Neural cell (in vitro differentiated cells): ENCODE measurements at regions not wholly inside any gene's neighbourhood (a gene's known extent, or its start where the extent isn't known, plus 50 kb on each side); places are given as distances from the start of the nearest gene placed in this dataset.

Experiments
- H2AFZ ChIP-seq: fragments of 200-600, 300-800 bp; sonication (generic), shearing (Covaris generic); 2 replicates; pipeline ENCODE4 v1.6.0; 2014; ENCODE audit warnings: low read depth, mild to moderate bottlenecking, antibody characterized with exemption, low read length, moderate library complexity
- H3F3A ChIP-seq: fragments of 200-600 bp; shearing (Covaris generic); 2 replicates; pipeline ENCODE4 v1.6.1; 2016; ENCODE audit warnings: mild to moderate bottlenecking, moderate library complexity, mixed read lengths, antibody characterized with exemption, low read length; ENCODE audit not compliant: insufficient read depth, poor library complexity, severe bottlenecking
- H3K27ac ChIP-seq: fragments of 200-600, 300-800 bp; sonication (generic), shearing (Covaris generic); 2 replicates; pipeline ENCODE4 v1.5.1; 2014; ENCODE audit warnings: mild to moderate bottlenecking, low read length, moderate library complexity
- H3K27me3 ChIP-seq: fragments of 300-800, 200-600 bp; sonication (generic), shearing (Covaris generic); 2 replicates; pipeline ENCODE4 v1.6.0; 2014; ENCODE audit warnings: mild to moderate bottlenecking, low read depth, low read length, moderate library complexity; ENCODE audit not compliant: insufficient read depth
- H3K36me3 ChIP-seq: fragments of 300-800, 200-600 bp; sonication (generic), shearing (Covaris generic); 2 replicates; pipeline ENCODE4 v1.5.1; 2014; ENCODE audit warnings: mild to moderate bottlenecking, antibody characterized with exemption, low read length, moderate library complexity; ENCODE audit not compliant: insufficient read depth
- H3K4me2 ChIP-seq: fragments of 300-800, 200-600 bp; sonication (generic), shearing (Covaris generic); 2 replicates; pipeline ENCODE4 v1.6.0; 2014; ENCODE audit warnings: mild to moderate bottlenecking, low read length
- H3K4me3 ChIP-seq: fragments of 300-800, 200-600 bp; sonication (generic), shearing (Covaris generic); 2 replicates; pipeline ENCODE4 v1.5.1; 2014; ENCODE audit warnings: mild to moderate bottlenecking, low read length, moderate library complexity
- H3K79me2 ChIP-seq: fragments of 200-600 bp; shearing (Covaris generic); replicated peaks from 2 replicates; pipeline ENCODE4 v1.6.0; 2014; ENCODE audit warnings: mild to moderate bottlenecking, low read length, moderate library complexity; ENCODE audit not compliant: insufficient read depth
- H3K9ac ChIP-seq: fragments of 300-800, 200-600 bp; sonication (generic), shearing (Covaris generic); 2 replicates; pipeline ENCODE4 v1.6.1; 2016; ENCODE audit warnings: mild to moderate bottlenecking, low read length, mixed read lengths
- H3K9me2 ChIP-seq: fragments of 200-600 bp; shearing (Covaris generic); 2 replicates; pipeline ENCODE4 v1.6.1; 2016; ENCODE audit warnings: mild to moderate bottlenecking, low read length, mixed read lengths; ENCODE audit not compliant: insufficient read depth
- H3K9me3 ChIP-seq: fragments of 200-600, 300-800 bp; sonication (generic), shearing (Covaris generic); 2 replicates; pipeline ENCODE4 v1.6.1; 2016; ENCODE audit warnings: mild to moderate bottlenecking, mixed run types, low read length, moderate library complexity, mixed read lengths
- H4K20me1 ChIP-seq: fragments of 200-600 bp; shearing (Covaris generic); 2 replicates; pipeline ENCODE4 v1.6.1; 2016; ENCODE audit warnings: mild to moderate bottlenecking, mixed run types; ENCODE audit not compliant: insufficient read depth
- EP300 ChIP-seq: fragments of 450-650 bp; conservative IDR thresholded peaks from 2 replicates; pipeline ENCODE4 v1.6.1; 2014; ENCODE audit warnings: antibody characterized with exemption, mild to moderate bottlenecking, moderate library complexity; ENCODE audit not compliant: poor library complexity, severe bottlenecking
- EZH2 ChIP-seq: fragments of 200-600, 300-800 bp; shearing (Covaris generic), sonication (generic); IDR thresholded peaks from 2 replicates; pipeline ENCODE4 v1.6.1; 2014; ENCODE audit warnings: antibody characterized with exemption, low read length, borderline replicate concordance, mild to moderate bottlenecking; ENCODE audit not compliant: insufficient read depth, poor library complexity, severe bottlenecking
- MXI1 ChIP-seq: fragments of 450-650 bp; conservative IDR thresholded peaks from 2 replicates; pipeline ENCODE4 v1.6.1; 2014; ENCODE audit warnings: antibody characterized with exemption, mild to moderate bottlenecking; ENCODE audit not compliant: poor library complexity, severe bottlenecking
- POLR2AphosphoS5 ChIP-seq: IDR thresholded peaks from 2 replicates; pipeline ENCODE4 v1.6.1; 2012
- RAD21 ChIP-seq: fragments of 450-650 bp; conservative IDR thresholded peaks from 2 replicates; pipeline ENCODE4 v1.6.1; 2014; ENCODE audit warnings: antibody characterized with exemption, mild to moderate bottlenecking, moderate library complexity
- SMC3 ChIP-seq: fragments of 450-650 bp; conservative IDR thresholded peaks from 2 replicates; pipeline ENCODE4 v1.6.1; 2014; ENCODE audit warnings: antibody characterized with exemption, mild to moderate bottlenecking, moderate library complexity; ENCODE audit not compliant: poor library complexity
- TAF1 ChIP-seq: IDR thresholded peaks from 2 replicates; pipeline ENCODE4 v1.6.1; 2012; ENCODE audit warnings: low read depth
- TF ChIP-seq, protein P1 (sequence below): fragments of 450-650 bp; IDR thresholded peaks from 2 replicates; pipeline ENCODE4 v1.5.1; 2014; ENCODE audit warnings: antibody characterized with exemption, mild to moderate bottlenecking, moderate library complexity; ENCODE audit not compliant: poor library complexity, severe bottlenecking
- TF ChIP-seq, protein P2 (sequence below): IDR thresholded peaks from 2 replicates; pipeline ENCODE4 v1.6.1; 2012; ENCODE audit warnings: borderline replicate concordance

DNA sequence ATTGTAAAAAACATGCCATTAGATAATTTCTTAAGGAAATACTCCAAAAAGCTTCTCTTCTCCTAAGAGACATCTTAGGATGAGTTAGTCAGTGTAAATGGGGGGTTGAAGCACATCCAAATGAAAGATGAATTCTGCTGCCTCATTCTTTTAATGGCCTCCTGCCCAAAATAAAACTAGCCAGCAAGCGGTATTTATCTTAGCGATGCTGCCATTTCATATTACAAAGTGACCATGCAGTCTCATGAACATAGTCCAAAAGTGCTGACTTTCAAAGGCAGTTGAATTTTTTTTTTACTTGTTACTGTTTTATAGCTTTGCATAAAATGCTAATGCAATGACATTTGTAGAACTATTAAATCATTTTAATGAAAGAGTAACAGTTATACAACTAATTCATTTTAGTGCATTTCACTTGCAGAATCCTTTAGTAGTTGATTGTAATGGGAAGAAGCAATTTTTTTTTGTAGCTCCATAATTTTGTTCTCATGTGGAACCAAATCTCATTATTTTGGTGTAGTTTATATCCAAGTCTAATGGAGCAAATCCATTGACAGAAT is 151.5 kb downstream of the CAVIN4 start:
- no peak overlapping the region for H3K9ac ChIP-seq
- no peaks in the 10 kb centered on the region for H3K27me3 ChIP-seq
- H3F3A ChIP-seq, result no peaks in the 10 kb centered on the region
- no peaks in the 10 kb centered on the region for H3K9me2 ChIP-seq
- no peaks in the 10 kb centered on the region for H3K36me3 ChIP-seq
- no peaks in the 10 kb centered on the region for H4K20me1 ChIP-seq
- H3K4me2 ChIP-seq, result no peak overlapping the region
- H3K4me3 ChIP-seq, result no peak overlapping the region
- H2AFZ ChIP-seq, result no peak overlapping the region
- no peak overlapping the region for H3K27ac ChIP-seq
- no peaks in the 10 kb centered on the region for H3K9me3 ChIP-seq
- TF ChIP-seq MXI1 (no peak), RAD21 (no peak)
- H3K79me2 ChIP-seq, result no peaks in the 10 kb centered on the region

GRCh38 chr9:100730086-100730485 is 152.2 kb downstream of the CAVIN4 start:
- no peak overlapping the region for H3K9ac ChIP-seq

More at GRCh38 chr9:100730086-100730485, 152.2 kb downstream of the CAVIN4 start:
- Histone ChIP-seq H3K9me3 (no peaks in the 10 kb centered on the region), H4K20me1 (no peaks in the 10 kb centered on the region), H3K4me2 (no peak overlapping the region), H3K27me3 (no peaks in the 10 kb centered on the region), H3K79me2 (no peaks in the 10 kb centered on the region), H3K27ac (no peak overlapping the region), H3K36me3 (no peaks in the 10 kb centered on the region), H3K9me2 (no peaks in the 10 kb centered on the region), H2AFZ (no peak overlapping the region), H3F3A (no peaks in the 10 kb centered on the region), H3K4me3 (no peak overlapping the region)
- TF ChIP-seq TAF1 (no peak), MXI1 (no peak), RAD21 (no peak), SMC3 (no peak), POLR2AphosphoS5 (no peak), EP300 (no peak), EZH2 (no peak)
- TF ChIP-seq, protein P1, sequence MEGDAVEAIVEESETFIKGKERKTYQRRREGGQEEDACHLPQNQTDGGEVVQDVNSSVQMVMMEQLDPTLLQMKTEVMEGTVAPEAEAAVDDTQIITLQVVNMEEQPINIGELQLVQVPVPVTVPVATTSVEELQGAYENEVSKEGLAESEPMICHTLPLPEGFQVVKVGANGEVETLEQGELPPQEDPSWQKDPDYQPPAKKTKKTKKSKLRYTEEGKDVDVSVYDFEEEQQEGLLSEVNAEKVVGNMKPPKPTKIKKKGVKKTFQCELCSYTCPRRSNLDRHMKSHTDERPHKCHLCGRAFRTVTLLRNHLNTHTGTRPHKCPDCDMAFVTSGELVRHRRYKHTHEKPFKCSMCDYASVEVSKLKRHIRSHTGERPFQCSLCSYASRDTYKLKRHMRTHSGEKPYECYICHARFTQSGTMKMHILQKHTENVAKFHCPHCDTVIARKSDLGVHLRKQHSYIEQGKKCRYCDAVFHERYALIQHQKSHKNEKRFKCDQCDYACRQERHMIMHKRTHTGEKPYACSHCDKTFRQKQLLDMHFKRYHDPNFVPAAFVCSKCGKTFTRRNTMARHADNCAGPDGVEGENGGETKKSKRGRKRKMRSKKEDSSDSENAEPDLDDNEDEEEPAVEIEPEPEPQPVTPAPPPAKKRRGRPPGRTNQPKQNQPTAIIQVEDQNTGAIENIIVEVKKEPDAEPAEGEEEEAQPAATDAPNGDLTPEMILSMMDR, result no peak
- TF ChIP-seq, protein P2, sequence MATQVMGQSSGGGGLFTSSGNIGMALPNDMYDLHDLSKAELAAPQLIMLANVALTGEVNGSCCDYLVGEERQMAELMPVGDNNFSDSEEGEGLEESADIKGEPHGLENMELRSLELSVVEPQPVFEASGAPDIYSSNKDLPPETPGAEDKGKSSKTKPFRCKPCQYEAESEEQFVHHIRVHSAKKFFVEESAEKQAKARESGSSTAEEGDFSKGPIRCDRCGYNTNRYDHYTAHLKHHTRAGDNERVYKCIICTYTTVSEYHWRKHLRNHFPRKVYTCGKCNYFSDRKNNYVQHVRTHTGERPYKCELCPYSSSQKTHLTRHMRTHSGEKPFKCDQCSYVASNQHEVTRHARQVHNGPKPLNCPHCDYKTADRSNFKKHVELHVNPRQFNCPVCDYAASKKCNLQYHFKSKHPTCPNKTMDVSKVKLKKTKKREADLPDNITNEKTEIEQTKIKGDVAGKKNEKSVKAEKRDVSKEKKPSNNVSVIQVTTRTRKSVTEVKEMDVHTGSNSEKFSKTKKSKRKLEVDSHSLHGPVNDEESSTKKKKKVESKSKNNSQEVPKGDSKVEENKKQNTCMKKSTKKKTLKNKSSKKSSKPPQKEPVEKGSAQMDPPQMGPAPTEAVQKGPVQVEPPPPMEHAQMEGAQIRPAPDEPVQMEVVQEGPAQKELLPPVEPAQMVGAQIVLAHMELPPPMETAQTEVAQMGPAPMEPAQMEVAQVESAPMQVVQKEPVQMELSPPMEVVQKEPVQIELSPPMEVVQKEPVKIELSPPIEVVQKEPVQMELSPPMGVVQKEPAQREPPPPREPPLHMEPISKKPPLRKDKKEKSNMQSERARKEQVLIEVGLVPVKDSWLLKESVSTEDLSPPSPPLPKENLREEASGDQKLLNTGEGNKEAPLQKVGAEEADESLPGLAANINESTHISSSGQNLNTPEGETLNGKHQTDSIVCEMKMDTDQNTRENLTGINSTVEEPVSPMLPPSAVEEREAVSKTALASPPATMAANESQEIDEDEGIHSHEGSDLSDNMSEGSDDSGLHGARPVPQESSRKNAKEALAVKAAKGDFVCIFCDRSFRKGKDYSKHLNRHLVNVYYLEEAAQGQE, result no peak
